H1 (cell line): ENCODE measurements at regions not wholly inside any gene's neighbourhood (a gene's known extent, or its start where the extent isn't known, plus 50 kb on each side); places are given as distances from the start of the nearest gene placed in this dataset.

Experiments used
- CHD2 ChIP-seq: IDR thresholded peaks from 2 replicates; pipeline ENCODE4 v1.6.1; 2012; ENCODE audit warnings: low read length, improper control_type of control experiment
- GTF2F1 ChIP-seq: IDR thresholded peaks from 2 replicates; pipeline ENCODE4 v1.6.1; 2012; ENCODE audit warnings: low read depth, low read length, improper control_type of control experiment, borderline replicate concordance
- NRF1 ChIP-seq: IDR thresholded peaks from 2 replicates; pipeline ENCODE4 v1.6.1; 2011; ENCODE audit warnings: mild to moderate bottlenecking, low read depth, low read length, improper control_type of control experiment
- RAD21 ChIP-seq, 2 experiments: IDR thresholded peaks in 1 of 2; conservative IDR thresholded peaks in 1 of 2; 2 replicates each; pipeline ENCODE4 v1.6.1; 2011; ENCODE audit warnings: low read depth in 2 of 2, low read length in 2 of 2, improper control_type of control experiment in 1 of 2, inconsistent platforms in 1 of 2, mild to moderate bottlenecking in 1 of 2, moderate library complexity in 1 of 2
- RBBP5 ChIP-seq: IDR thresholded peaks from 2 replicates; pipeline ENCODE4 v1.7.1; 2012; ENCODE audit warnings: low read depth, mild to moderate bottlenecking, inconsistent platforms, low read length, moderate library complexity, borderline replicate concordance
- RXRA ChIP-seq: IDR thresholded peaks from 2 replicates; pipeline ENCODE4 v1.6.1; 2011; ENCODE audit warnings: low read depth, mild to moderate bottlenecking, low read length, moderate library complexity; ENCODE audit not compliant: insufficient read depth
- YY1 ChIP-seq: IDR thresholded peaks from 2 replicates; pipeline ENCODE4 v1.6.1; 2011; ENCODE audit warnings: low read depth, mild to moderate bottlenecking, low read length

DNA sequence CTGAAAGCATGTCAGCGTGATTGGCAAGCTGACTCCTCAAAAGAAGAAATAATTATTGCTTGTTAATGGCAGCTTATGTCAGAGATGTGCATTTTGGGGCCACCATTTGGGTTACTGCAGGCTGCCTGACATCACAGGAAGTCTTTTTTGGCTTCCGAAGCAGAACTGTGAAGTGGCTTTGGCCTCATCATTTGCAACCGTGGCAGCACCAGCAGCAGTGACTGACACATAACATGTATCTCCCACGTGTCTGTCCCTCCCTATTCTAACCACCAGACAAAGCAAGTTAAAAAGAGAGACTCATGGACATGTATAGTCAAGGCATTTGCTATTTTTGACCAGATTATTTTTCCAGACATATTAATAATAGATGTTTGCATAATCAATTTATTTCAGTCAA lies 488.7 kb upstream of the ACVR2A start (continued):
- TF ChIP-seq RXRA (no peak), NRF1 (no peak), GTF2F1 (no peak), RBBP5 (no peak), RAD21 (IDR thresholded peaks at IDR 0.05 in 1 of 2, conservative IDR thresholded peaks at IDR 0.05 in 1 of 2; ENCODE audit: low read depth in 2 of 2, low read length in 2 of 2) (no peak), CHD2 (no peak), YY1 (no peak)
- TF ChIP-seq, all 59 proteins: peak for 0
